GOT3 (cell line): ENCODE measurements at regions not wholly inside any gene's neighbourhood (a gene's known extent, or its start where the extent isn't known, plus 50 kb on each side); places are given as distances from the start of the nearest gene placed in this dataset.
A peak's percentile ranks its signal among the peaks of the same experiment; 100 is the strongest.

Experiments used
- DNase-seq: peaks from one replicate; lab custom pipeline; 2025; ENCODE audit warnings: mixed read lengths; lab: John Stamatoyannopoulos, UW

DNA sequence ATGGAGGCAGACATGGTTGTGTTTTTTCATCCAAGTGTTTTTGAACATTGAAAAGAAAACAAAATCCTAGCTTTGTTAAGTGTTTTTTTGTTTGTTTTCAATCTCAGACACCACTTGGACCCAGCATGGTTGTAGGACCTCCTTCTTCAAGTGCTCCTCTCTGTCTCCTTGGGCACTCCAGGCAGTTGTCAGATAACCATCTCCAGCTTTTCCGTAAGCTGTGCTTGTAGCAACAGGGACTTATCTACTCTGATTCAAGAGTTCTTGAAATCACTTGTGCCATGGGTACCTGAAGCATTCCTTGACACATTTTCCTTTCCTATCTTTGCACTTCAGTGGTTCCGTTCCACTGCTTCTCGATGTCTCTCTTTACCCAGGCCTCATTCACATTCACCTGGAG lies 334.9 kb upstream of the DDX53 start:
- no peak for DNase-seq

GRCh38 chrX:22665818-22666217 lies 333.9 kb upstream of the DDX53 start:
- DNase-seq, result no peak

DNA sequence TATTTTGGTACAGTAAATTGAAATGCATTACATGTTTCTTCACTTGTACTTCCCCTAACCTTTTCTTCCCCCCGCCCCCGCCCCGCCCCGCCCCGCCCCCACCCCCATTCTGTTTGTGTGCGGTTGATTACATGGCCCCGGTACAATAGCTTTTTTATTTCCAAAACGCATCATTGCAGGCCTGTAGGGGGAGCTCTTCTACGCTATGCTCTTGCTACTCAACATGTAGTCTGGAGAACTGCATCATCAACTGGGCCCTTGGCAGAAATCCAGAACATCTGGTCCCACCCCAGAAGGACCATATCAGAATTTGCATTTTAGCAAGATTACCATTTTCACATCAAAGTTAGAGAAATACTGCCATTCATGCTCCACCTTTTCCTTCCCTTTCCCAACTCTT lies 333.3 kb upstream of the DDX53 start:
- no peak for DNase-seq

- DNase-seq, result no peak
These were observed 324.8 kb upstream of the DDX53 start for GRCh38 chrX:22674932-22675331.

GRCh38 chrX:22686138-22686541 lies 313.6 kb upstream of the DDX53 start:
- no peak for DNase-seq

- DNase-seq, result no peak
These were observed 310.5 kb upstream of the DDX53 start for GRCh38 chrX:22689290-22689689.

- DNase-seq, result no peak
These were observed 309.6 kb upstream of the DDX53 start for GRCh38 chrX:22690116-22690515.

DNA sequence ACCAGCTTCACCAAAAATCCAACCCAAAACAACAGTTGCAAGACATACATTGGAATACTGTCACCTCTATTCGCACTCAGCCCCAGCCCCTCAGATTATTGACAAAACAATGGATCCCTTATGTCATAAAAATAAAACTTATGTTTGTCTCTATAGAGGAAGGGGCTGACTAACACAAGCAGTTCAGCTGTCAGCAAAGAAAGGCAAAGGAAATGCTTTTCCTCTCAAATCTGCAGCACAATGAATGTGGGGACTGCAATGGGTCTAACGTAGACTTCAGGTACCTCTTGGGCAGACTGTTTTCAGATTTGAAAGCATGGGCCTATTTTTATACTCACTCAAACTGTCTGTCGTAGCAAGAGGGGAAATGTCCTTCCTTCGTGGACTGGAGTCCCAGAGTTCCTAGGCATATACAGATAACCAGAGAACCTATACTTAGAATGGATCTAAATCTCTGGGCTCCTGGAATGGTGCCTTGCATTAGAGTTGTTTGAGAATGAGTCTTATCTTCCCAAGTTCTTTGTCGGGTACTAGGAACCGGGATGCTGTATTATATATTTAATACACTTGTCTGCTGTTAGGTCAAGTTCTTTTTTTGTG lies 307.7 kb upstream of the DDX53 start:
- no peak for DNase-seq

GRCh38 chrX:22698151-22698550 lies 301.6 kb upstream of the DDX53 start:
- DNase-seq, result no peak

DNA sequence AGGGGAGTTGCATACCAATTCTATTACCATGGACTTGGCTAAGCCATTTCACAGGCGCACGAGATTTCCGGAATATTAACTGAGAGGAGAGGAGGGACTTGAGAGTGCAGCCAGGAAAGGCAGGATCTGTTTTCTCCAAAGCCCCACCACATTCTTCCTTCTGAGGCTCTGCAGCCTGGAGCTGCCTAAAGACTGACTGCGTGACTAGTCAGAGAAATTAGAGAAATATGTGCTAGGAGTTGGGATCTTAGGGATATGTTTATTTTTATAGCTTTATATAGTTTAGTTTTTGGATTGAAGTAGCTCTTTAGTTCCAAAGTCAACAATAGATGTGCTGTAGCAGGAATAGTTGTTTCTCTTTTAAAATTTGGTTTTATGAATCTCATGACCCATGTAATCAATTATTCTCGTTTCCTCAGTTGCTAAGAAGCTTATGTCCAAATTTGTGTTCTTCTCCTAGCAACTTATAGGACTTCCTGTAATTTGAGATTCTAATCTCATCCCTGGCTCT lies 300.1 kb upstream of the DDX53 start:
- DNase-seq, result no peak

DNA sequence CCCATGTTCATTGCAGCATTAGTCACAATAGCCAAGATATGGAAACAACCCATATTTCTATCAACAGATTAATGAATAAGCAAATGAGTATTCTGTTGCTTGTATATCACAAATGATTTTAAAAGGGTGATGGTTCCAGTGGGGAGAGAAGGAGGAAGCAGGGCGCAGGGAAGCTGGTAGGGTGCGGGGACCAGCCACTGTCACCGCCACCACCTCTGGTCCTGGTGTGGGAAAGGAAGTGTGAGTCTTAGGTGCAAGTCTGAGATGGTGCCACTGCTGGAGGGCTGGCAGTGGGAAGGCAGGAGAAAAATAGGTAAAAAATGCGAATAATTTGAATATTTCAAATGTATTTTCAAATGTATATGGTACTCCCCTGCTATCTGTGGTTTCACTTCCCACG lies 286.8 kb upstream of the DDX53 start:
- DNase-seq, result no peak

- DNase-seq, result no peak
These were observed 269.2 kb upstream of the DDX53 start for GRCh38 chrX:22730542-22730941.

GRCh38 chrX:22737541-22737940 lies 262.2 kb upstream of the DDX53 start:
- no peak for DNase-seq

GRCh38 chrX:22739276-22739675 lies 260.5 kb upstream of the DDX53 start:
- no peak for DNase-seq

DNA sequence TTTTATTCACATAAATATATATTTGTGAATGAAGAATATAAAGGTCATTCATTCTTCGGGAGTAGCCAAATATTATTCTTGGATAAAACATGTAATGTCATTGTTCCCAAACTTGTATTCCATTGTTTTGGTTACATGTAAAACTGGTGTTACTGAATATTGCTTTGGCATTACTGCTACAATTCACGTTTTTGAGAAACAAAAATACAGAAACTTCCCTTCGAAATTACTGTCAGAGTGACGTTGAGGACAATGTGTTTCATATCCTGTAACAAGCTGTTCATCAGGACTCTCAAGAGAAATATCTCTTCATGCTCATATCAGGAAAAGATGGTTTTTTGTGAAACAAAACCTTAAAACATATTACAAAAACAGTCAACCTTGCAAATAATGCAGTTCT lies 258.9 kb upstream of the DDX53 start:
- no peak for DNase-seq

DNA sequence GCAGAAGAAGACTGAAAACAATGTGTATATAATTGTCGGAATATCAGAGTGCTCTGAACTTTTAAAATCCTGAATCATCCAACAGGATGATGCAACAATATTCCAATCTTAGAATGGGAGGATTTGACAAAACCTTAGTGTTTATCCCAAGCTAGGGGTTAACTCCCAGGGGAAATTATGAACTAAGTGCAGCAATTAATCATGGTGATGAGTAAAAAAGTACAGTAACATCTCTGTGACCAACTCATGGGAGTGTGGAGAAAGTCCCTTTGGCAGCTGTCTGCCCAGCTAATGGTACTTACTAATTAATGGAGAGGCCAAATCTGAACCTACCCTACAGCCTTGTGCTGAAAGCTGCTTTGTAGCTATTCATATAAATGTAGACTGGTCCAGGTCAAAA lies 257.6 kb upstream of the DDX53 start:
- no peak for DNase-seq

- DNase-seq, result no peak
These were observed 253.7 kb upstream of the DDX53 start for GRCh38 chrX:22746081-22746480.

DNA sequence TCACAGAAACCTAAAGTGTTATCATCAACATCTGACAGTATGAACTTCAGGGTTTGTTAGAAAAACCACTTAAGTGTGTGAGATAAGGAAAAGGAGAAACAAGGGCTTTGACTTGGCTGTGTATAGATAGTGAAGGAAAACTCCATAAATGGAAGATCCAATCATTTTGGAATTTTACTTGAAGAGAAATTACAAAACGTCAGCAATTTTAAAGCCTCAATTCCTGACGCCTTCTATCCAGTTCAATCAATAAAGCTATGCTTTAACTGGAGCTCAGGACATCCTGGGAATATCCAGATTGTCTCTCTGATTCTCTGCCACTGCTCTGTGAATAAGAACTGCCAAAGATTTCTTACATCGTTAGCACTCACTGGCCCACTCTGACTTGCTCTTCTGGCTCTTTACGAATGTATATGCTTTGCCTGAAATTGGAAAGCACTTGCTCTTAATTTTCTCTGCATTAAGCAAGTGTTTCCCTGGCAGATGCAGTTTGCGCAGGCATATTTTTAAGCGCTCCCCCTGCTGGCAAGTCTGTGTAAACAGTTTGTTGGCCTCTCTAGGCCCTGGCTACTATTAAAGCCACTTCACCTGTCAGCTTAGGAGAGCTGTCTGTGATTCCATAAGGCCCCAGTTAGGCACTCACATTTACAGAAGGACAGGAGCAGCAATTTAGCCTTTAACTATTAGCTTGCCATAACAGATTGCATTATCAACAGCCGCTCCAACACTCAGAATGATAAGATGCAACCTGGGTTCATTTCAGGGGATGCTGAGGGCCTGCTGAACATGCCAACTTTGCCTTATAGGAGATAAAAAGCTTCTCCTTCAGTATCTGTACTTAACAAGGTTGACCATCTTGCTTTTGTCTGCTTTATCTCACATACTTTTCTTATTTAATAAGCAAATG lies 251.4 kb upstream of the DDX53 start:
- no peak for DNase-seq

- DNase-seq, result no peak
These were observed 240.8 kb upstream of the DDX53 start for GRCh38 chrX:22758807-22759481.

- no peak for DNase-seq
These were observed 239.2 kb upstream of the DDX53 start for GRCh38 chrX:22760513-22761057.

GRCh38 chrX:22788221-22788620 lies 211.5 kb upstream of the DDX53 start:
- no peak for DNase-seq

- DNase-seq, result no peak
These were observed 204.1 kb upstream of the DDX53 start for GRCh38 chrX:22795671-22796070.

- peak; percentile 2 for DNase-seq
These were observed 199.4 kb upstream of the DDX53 start for GRCh38 chrX:22800360-22800759.
